PC-3 (cell line): ENCODE measurements at regions not wholly inside any gene's neighbourhood (a gene's known extent, or its start where the extent isn't known, plus 50 kb on each side); places are given as distances from the start of the nearest gene placed in this dataset.

Source experiments
- ATAC-seq: fragments of 200-7000 bp; cut with Tn5 transposase; 2 replicates; pipeline ENCODE4 v1.9.1; 2020; ENCODE audit warnings: mild to moderate bottlenecking, moderate library complexity
- BruUV-seq: library from RNA; stranded (reverse); fragments of 400-500 nt; replicated peaks from 2 replicates; lab custom pipeline; 2021; lab: Mats Ljungman, UMichigan
- CTCF ChIA-PET: fragments of 300-600 bp; sonication (Branson Sonifier 250); formaldehyde crosslinking; loops from one replicate; lab custom pipeline; 2022; ENCODE audit warnings: antibody characterized with exemption; lab: Charles Lee
- POLR2A ChIA-PET: fragments of 300-600 bp; sonication (Branson Sonifier 250); formaldehyde crosslinking; loops from one replicate; lab custom pipeline; 2022; ENCODE audit warnings: antibody characterized with exemption; ENCODE audit not compliant: unreplicated experiment; lab: Charles Lee
- DNase-seq: peaks from one replicate; pipeline ENCODE4 v3.0.0-alpha.2; 2015
- H2AFZ ChIP-seq: fragments of 300-600 bp; sonication (generic); 2 replicates; pipeline ENCODE4 v1.6.0; 2016; ENCODE audit warnings: antibody characterized with exemption, low read length
- H3F3A ChIP-seq: fragments of 300-600 bp; sonication (generic); one replicate; pipeline ENCODE4 v1.6.0; 2017; ENCODE audit warnings: antibody characterized with exemption, low read length, control low read depth, mild to moderate bottlenecking; ENCODE audit not compliant: unreplicated experiment
- H3K27ac ChIP-seq: fragments of 300-600 bp; sonication (generic); 2 replicates; pipeline ENCODE4 v1.5.1; 2016; ENCODE audit warnings: mild to moderate bottlenecking, low read length
- H3K27me3 ChIP-seq: fragments of 300-600 bp; sonication (generic); 2 replicates; pipeline ENCODE4 v1.6.1; 2016; ENCODE audit warnings: low read length, mixed read lengths
- H3K36me3 ChIP-seq: fragments of 300-600 bp; sonication (generic); 2 replicates; pipeline ENCODE4 v1.6.1; 2016; ENCODE audit warnings: low read depth, mixed run types, low read length, mixed read lengths
- H3K4me1 ChIP-seq: fragments of 300-600 bp; sonication (generic); 2 replicates; pipeline ENCODE4 v1.5.1; 2016; ENCODE audit warnings: low read length; ENCODE audit not compliant: insufficient read depth
- H3K4me2 ChIP-seq: fragments of 300-600 bp; sonication (generic); 2 replicates; pipeline ENCODE4 v1.6.0; 2016; ENCODE audit warnings: low read length
- H3K4me3 ChIP-seq: fragments of 300-600 bp; sonication (generic); 2 replicates; pipeline ENCODE4 v1.5.1; 2016; ENCODE audit warnings: mild to moderate bottlenecking, low read length, mixed read lengths
- H3K79me2 ChIP-seq: fragments of 300-600 bp; sonication (generic); 2 replicates; pipeline ENCODE4 v1.6.1; 2017; ENCODE audit warnings: low read length, mixed read lengths
- H3K9ac ChIP-seq: fragments of 300-600 bp; sonication (generic); 2 replicates; pipeline ENCODE4 v1.6.0; 2016; ENCODE audit warnings: mild to moderate bottlenecking, low read length
- H3K9me2 ChIP-seq: fragments of 300-600 bp; sonication (generic); replicated peaks from 2 replicates; pipeline ENCODE4 v1.6.1; 2016; ENCODE audit warnings: mixed run types, low read length, mixed read lengths
- H3K9me3 ChIP-seq: fragments of 300-600 bp; sonication (generic); 2 replicates; pipeline ENCODE4 v1.6.1; 2016; ENCODE audit warnings: low read length, mixed read lengths
- H4K20me1 ChIP-seq: fragments of 300-600 bp; sonication (generic); 2 replicates; pipeline ENCODE4 v1.6.1; 2016; ENCODE audit warnings: low read length, mixed read lengths
- EZH2 ChIP-seq: fragments of 300-600 bp; sonication (generic); IDR thresholded peaks from one replicate; pipeline ENCODE4 v1.6.1; 2017; ENCODE audit warnings: antibody characterized with exemption, mild to moderate bottlenecking, low read length; ENCODE audit not compliant: unreplicated experiment
- EZH2phosphoT487 ChIP-seq: fragments of 300-600 bp; sonication (generic); IDR thresholded peaks from 2 replicates; pipeline ENCODE4 v1.6.1; 2018; ENCODE audit warnings: mild to moderate bottlenecking, antibody characterized with exemption, low read length, borderline replicate concordance
- intact Hi-C: fragments of 100-400 bp; cut with micrococcal nuclease; formaldehyde crosslinking; loops from 2 replicates; pipeline ENCODE4 v1.9.0; 2023
- TF ChIP-seq, protein P1 (sequence below): fragments of 300-600 bp; sonication (generic); conservative IDR thresholded peaks from 2 replicates; pipeline ENCODE4 v1.5.1; 2017; ENCODE audit warnings: antibody characterized with exemption, low read depth, mild to moderate bottlenecking, low read length

DNA sequence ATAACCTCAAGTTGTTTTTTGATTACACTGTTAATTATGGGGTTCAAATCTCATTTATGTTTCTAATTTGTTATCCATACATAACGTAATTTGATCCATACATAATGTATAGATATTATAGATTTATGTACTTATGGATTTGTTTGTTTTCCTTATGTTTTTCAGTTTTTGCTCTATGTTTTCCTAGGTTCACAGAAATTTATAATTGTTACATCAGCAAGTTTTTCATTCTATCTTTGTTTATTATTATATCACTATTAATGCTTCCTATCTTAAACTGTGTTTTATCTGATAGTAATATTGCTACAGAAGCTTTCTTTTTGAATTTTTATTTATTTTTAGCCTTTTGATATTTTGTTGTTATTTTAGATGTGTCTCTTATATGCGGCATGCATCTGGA, 194.3 kb upstream of the SOX21 start:
- Histone ChIP-seq H3K27me3 (peaks cover 9% of the 10 kb centered on the region; the same call in 1 of the 2 replicates), H3K4me2 (no peak overlapping the region), H3K4me3 (no peak overlapping the region), H2AFZ (no peak overlapping the region), H3K36me3 (no peaks in the 10 kb centered on the region), H3K9me3 (no peaks in the 10 kb centered on the region), H3K9ac (no peak overlapping the region), H3K9me2 (no peaks in the 10 kb centered on the region), H3F3A (no peaks in the 10 kb centered on the region), H3K79me2 (no peaks in the 10 kb centered on the region), H3K4me1 (no peaks in the 10 kb centered on the region), H4K20me1 (no peaks in the 10 kb centered on the region), H3K27ac (no peak overlapping the region)
- DNase-seq = no peak
- TF ChIP-seq EZH2 (no peak), EZH2phosphoT487 (no peak)
- TF ChIP-seq, protein P1, sequence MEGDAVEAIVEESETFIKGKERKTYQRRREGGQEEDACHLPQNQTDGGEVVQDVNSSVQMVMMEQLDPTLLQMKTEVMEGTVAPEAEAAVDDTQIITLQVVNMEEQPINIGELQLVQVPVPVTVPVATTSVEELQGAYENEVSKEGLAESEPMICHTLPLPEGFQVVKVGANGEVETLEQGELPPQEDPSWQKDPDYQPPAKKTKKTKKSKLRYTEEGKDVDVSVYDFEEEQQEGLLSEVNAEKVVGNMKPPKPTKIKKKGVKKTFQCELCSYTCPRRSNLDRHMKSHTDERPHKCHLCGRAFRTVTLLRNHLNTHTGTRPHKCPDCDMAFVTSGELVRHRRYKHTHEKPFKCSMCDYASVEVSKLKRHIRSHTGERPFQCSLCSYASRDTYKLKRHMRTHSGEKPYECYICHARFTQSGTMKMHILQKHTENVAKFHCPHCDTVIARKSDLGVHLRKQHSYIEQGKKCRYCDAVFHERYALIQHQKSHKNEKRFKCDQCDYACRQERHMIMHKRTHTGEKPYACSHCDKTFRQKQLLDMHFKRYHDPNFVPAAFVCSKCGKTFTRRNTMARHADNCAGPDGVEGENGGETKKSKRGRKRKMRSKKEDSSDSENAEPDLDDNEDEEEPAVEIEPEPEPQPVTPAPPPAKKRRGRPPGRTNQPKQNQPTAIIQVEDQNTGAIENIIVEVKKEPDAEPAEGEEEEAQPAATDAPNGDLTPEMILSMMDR = no peak
- intact Hi-C loops = no loop called here
- BruUV-seq = no TSS peak
- ChIA-PET POLR2A (no interaction called here), CTCF (no interaction called here)
- no peak for ATAC-seq

DNA sequence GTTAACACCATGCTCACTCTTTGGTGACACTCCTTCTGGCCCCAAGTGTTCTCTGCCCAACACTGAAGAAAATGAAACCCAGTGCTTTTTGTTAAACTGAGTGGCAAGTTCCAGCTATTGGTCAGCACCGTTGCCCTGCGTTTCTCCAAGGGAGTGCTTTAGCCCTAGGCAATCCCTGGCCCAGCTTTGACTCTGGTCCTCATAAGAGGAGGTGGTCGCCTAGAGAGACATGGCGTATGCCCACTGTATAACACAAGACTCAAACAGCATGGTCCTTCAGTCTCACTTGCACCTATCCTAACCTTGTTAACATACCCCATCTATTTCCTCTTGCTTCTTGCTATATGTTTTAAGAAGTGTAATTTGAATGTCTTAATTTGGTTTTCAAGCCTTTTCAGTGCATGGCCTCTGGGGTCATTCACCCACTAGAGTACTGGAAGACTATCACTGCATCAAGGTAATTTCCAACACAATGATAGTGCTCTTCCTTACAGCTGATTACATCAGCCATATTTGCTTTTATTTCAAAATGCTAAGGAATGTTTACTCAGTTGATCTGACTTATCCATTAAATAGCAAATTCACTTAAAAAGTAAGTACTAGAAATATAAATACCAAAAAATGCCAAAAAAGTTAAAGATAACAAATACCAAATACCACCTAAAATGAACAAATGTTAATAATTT, 190.5 kb upstream of the SOX21 start:
- H3K4me2 ChIP-seq = no peak overlapping the region
- ChIA-PET CTCF (no interaction called here), POLR2A (no interaction called here)
- BruUV-seq = no TSS peak
- no peaks in the 10 kb centered on the region for H3K27me3 ChIP-seq
- H4K20me1 ChIP-seq = no peaks in the 10 kb centered on the region
- H3K9me2 ChIP-seq = no peaks in the 10 kb centered on the region
- no peaks in the 10 kb centered on the region for H3F3A ChIP-seq
- no peaks in the 10 kb centered on the region for H3K9me3 ChIP-seq
- ATAC-seq (no peak), DNase-seq (no peak)
- intact Hi-C loops = no loop called here
- no peak overlapping the region for H3K4me3 ChIP-seq
- no peaks in the 10 kb centered on the region for H3K79me2 ChIP-seq
- H3K27ac ChIP-seq = no peak overlapping the region
- no peak overlapping the region for H2AFZ ChIP-seq
- H3K4me1 ChIP-seq = no peaks in the 10 kb centered on the region
- TF ChIP-seq EZH2 (no peak), EZH2phosphoT487 (no peak)
- TF ChIP-seq, protein P1 = no peak
- H3K36me3 ChIP-seq = no peaks in the 10 kb centered on the region
- H3K9ac ChIP-seq = no peak overlapping the region

DNA sequence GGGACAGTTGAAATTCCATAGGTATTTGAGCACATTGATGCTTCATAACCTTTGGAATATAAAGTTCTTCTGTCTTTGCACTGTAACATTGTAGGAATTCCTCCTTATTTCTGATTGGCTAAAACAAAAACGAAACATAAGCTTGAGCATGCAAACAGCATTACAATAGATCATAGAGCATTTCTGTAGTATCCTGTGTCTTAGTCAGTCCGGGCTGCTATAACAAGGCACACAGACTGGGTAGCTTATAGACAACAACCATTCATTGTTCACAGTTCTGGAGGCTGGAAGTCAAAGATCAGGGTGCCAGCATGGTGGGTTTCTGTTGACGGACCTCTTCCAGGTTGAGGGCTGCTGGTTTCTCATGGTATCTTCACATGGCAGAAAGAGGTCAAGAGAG, 188.7 kb upstream of the SOX21 start:
- H3K4me2 ChIP-seq = no peak overlapping the region
- no peaks in the 10 kb centered on the region for H3K36me3 ChIP-seq
- no TSS peak for BruUV-seq
- H3K27me3 ChIP-seq = no peaks in the 10 kb centered on the region
- H3K9me2 ChIP-seq = no peaks in the 10 kb centered on the region
- no peak overlapping the region for H3K4me3 ChIP-seq
- no peaks in the 10 kb centered on the region for H3K79me2 ChIP-seq
- intact Hi-C loops = no loop called here
- no peak for DNase-seq
- CTCF ChIA-PET = no interaction called here
- no peak for ATAC-seq
- H3K27ac ChIP-seq = no peak overlapping the region
- POLR2A ChIA-PET = no interaction called here
- TF ChIP-seq, protein P1 = no peak
- TF ChIP-seq EZH2phosphoT487 (no peak), EZH2 (no peak)
- H4K20me1 ChIP-seq = no peaks in the 10 kb centered on the region
- no peak overlapping the region for H2AFZ ChIP-seq
- no peaks in the 10 kb centered on the region for H3K4me1 ChIP-seq
- no peak overlapping the region for H3K9ac ChIP-seq
- H3F3A ChIP-seq = no peaks in the 10 kb centered on the region
- no peaks in the 10 kb centered on the region for H3K9me3 ChIP-seq
